ENCODE measurements at regions not wholly inside any gene's neighbourhood (a gene's known extent, or its start where the extent isn't known, plus 50 kb on each side); places are given as distances from the start of the nearest gene placed in this dataset.

GRCh38 chr11:15609445-15609844 is 494.7 kb downstream of the INSC start:
- TF ChIP-seq CTCF (IDR thresholded peaks at IDR 0.05) (no peak), EP300 (IDR thresholded peaks at IDR 0.05; ENCODE audit: low read depth) (no peak)
